GM18502 (cell line): ENCODE measurements at regions not wholly inside any gene's neighbourhood (a gene's known extent, or its start where the extent isn't known, plus 50 kb on each side); places are given as distances from the start of the nearest gene placed in this dataset.
"Not testable (repeated sequence)": the region's sequence is repeated elsewhere in the genome, so short reads cannot be mapped to it uniquely, and the experiment has no call there.

Experiments used
- ATAC-seq: cut with Tn5 transposase; IDR thresholded peaks from one replicate; pipeline ENCODE4 v1.9.1; 2021; ENCODE audit warnings: mild to moderate bottlenecking; ENCODE audit not compliant: unreplicated experiment, poor library complexity

DNA sequence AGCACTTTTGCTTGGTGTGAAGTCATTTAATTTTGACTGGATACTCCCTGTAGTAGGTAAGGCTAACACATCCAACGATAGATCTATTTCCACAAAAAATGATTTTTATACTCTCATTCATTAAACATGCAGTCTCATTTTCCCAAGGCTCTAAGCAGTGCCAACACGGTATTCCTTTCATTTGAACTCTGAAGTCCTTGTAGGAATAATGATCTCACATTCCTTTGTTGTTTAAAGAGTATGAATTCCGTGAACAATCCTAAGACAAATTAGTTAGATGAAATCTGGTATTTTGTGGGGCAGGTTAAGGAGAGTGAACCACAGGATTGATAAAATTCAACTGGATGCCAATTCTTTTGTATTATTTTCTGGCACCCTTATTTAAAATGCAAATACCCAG is 66.6 kb downstream of the LACC1 start:
- ATAC-seq, result no peak

DNA sequence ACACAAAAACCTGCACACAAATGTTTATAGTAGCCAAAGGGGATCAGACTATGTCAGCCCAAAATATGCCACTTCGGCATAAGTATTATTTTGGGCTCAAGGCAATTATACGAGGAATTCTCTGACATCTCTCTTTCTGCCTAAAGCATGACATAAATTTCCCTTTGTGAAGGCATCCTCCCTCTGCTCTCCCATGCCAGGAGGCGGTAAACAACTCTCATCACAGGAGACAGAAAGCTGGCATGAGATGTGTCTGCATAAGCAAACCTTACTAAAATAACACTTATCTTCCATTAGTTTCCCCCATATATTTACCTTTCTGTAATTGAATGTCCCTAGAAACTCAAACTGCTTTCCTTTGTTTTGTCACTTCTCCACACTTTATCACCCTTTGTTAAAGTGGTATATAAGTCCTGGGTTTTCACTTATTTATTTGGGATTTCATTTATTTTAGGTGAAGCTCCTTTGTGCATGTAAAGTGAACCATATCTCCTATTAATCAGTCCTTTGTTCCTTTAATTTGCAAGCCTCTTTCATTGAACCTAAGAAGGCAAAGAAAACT is 68.3 kb downstream of the LACC1 start:
- ATAC-seq, result no peak

DNA sequence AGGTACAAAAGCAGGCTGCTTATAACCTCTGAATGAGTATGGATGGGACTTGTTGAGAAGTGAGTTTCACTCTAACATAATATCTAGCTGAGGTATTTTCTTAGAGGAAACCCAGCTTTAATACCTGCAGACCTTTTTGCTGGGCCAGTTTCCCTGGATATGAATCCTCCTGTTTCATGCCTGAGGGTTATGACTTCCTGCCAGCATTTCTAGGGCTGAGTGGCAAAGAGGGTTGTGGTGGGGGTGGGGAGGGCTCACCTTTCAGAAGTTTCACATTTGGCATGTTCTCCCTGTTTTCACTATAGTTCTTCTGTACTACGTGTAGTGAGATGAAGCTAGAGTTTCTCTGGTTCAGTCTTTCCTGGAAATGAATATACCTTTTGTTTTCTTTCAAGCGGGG is 73.7 kb downstream of the LACC1 start:
- ATAC-seq, result no peak

DNA sequence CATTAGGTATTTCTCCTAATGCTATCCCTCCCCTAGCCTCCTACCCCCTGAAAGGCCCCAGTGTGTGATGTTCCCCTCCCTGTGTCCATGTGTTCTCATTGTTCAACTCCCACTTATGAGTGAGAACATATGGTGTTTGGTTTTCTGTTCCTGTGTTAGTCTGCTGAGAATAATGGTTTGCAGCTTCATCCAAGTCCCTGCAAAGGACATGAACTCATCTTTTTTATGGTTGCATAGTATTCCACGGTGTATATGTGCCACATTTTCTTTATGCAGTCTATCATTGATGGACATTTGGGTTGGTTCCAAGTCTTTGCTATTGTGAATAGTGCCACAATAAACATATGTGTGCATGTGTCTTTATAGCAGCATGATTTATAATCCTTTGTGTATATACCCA is 77.3 kb downstream of the LACC1 start:
- not testable (repeated sequence) for ATAC-seq

DNA sequence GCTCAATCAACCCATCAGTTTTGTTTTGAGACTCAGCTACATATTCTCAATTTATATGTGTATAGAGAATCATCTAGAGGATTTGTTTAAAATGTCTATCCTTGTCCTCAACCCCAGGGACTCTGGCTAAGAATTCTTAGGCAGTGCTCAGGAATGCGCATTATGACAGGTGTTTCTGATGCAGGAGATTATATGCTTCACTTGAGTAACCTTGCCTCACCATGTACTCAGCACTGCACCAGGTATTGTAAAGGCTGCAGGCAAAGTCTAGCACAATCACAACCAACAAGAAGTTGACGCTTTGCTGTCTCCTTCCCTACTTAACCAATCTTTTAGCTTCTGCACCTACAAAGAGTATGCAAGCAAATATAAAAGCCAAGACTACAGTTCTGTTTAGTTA is 79.6 kb downstream of the LACC1 start:
- no peak for ATAC-seq

DNA sequence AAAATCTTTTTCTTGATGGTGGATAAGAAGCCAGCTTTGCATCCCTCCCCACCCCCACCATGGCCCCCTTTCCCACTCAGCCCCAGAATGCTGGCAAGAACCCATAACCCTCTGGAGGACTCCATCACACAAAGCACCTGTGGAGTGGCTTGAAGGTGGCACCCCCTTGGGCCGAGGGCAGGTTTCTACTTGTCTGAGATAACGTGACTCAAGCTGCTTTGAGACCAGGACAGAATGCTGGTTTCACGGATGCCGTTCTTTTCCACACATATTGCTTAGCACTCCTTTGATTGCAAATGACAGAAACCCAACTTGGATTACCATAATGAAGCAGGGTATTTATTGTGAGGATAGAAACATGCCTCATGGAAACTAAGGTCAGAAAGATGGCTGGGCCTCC is 82.2 kb downstream of the LACC1 start:
- ATAC-seq, result no peak

DNA sequence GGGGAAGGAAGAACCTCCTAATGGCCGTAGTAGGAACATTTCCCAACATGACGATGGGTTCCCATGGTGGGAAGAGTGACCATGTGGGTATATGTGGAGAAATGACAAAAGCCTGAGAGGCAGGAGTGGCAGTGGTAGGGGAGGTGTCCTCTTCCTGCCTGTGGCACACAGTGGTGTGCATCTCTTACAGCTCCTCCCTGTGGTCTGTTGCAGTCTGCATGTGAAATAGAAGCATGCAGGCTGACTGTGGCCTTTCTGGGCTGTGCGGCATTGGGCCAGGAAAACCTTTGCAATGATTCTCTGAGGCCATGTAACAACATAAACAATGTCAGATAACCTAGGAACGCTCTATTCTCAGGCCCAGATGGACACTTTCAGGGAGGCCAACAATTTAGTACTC is 84.0 kb downstream of the LACC1 start:
- ATAC-seq, result no peak

DNA sequence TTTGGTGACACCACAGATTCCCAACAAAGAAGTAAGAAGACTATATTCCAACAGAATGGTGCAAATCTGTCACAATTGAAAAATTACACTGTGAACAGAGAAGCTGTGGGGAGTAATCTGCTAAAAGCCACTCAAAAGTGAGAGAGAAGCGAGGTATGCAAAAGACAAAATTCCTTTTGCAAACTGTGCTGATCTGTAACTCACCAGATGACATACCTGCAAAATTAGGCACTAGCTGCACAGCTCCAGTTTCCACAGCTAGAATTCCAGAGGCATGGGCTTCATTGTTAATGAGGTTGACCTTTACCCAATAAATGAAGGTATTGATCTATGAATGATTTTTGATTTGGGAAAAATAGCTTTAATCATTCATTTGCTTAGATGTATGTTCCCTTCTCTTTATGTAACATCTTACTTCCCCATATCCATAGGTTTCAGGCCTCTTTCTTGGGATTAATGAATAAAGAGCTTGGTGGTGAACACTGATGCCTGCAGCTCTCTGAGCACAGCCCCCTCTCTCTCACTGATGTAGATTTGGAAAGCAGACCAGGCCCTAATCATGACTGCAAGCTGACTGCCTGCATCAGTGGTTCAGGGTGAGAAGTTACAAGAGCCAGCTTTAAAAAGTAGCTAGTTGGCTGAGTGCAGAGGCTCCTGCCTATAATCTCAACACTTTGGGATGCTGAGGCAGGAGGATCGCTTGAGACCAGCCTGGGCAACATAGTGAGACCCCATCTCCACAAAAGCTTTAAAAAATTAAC is 85.2 kb downstream of the LACC1 start:
- ATAC-seq, result no peak

DNA sequence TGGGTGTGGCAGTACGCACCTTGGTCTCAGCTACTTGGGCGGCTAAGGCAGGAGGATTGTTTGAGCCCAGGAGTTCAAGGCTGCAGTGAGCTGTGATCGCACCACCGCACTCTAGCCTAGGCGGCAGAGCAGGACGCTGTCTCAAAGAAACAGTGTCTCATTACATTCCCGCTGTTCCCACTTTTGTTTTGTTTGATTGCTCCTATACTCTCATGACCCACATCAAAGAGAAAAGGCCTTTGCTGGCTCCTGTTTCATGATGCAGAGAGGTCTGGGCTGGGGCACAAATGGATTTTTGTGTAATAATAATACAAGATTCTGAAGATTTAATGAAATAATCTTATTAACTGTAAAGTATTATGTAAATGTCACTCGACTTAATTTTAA is 85.7 kb downstream of the LACC1 start:
- no peak for ATAC-seq

DNA sequence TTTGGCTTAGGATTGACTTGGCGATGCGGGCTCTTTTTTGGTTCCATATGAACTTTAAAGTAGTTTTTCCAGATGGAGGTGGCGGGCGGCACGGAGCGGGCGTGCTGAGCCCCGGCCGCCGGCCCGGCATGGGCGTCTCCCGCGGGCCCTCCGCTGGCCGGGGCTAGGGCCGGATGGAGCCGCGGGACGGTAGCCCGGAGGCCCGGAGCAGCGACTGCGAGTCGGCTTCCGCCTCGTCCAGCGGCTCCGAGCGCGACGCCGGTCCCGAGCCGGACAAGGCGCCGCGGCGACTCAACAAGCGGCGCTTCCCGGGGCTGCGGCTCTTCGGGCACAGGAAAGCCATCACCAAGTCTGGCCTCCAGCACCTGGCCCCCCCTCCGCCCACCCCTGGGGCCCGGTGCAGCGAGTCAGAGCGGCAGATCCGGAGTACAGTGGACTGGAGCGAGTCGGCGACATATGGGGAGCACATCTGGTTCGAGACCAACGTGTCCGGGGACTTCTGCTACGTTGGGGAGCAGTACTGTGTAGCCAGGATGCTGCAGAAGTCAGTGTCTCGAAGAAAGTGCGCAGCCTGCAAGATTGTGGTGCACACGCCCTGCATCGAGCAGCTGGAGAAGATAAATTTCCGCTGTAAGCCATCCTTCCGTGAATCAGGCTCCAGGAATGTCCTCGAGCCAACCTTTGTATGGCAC is 88.7 kb downstream of the LACC1 start:
- not testable (repeated sequence) for ATAC-seq

DNA sequence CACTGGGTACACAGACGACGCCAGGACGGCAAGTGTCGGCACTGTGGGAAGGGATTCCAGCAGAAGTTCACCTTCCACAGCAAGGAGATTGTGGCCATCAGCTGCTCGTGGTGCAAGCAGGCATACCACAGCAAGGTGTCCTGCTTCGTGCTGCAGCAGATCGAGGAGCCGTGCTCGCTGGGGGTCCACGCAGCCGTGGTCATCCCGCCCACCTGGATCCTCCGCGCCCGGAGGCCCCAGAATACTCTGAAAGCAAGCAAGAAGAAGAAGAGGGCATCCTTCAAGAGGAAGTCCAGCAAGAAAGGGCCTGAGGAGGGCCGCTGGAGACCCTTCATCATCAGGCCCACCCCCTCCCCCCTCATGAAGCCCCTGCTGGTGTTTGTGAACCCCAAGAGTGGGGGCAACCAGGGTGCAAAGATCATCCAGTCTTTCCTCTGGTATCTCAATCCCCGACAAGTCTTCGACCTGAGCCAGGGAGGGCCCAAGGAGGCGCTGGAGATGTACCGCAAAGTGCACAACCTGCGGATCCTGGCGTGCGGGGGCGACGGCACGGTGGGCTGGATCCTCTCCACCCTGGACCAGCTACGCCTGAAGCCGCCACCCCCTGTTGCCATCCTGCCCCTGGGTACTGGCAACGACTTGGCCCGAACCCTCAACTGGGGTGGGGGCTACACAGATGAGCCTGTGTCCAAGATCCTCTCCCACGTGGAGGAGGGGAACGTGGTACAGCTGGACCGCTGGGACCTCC is 89.4 kb downstream of the LACC1 start:
- not testable (repeated sequence) for ATAC-seq

DNA sequence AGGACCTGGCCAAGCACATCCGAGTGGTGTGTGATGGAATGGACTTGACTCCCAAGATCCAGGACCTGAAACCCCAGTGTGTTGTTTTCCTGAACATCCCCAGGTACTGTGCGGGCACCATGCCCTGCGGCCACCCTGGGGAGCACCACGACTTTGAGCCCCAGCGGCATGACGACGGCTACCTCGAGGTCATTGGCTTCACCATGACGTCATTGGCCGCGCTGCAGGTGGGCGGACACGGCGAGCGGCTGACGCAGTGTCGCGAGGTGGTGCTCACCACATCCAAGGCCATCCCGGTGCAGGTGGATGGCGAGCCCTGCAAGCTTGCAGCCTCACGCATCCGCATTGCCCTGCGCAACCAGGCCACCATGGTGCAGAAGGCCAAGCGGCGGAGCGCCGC is 90.2 kb downstream of the LACC1 start:
- not testable (repeated sequence) for ATAC-seq

DNA sequence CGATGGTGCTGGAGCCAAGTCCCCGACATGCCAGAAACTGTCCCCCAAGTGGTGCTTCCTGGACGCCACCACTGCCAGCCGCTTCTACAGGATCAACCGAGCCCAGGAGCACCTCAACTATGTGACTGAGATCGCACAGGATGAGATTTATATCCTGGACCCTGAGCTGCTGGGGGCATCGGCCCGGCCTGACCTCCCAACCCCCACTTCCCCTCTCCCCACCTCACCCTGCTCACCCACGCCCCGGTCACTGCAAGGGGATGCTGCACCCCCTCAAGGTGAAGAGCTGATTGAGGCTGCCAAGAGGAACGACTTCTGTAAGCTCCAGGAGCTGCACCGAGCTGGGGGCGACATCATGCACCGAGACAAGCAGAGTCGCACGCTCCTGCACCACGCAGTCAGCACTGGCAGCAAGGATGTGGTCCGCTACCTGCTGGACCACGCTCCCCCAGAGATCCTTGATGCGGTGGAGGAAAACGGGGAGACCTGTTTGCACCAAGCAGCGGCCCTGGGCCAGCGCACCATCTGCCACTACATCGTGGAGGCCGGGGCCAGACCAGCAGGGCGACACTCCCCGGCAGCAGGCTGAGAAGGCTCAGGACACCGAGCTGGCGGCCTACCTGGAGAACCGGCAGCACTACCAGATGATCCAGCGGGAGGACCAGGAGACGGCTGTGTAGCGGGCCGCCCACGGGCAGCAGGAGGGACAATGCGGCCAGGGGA is 91.0 kb downstream of the LACC1 start:
- ATAC-seq, result not testable (repeated sequence)

DNA sequence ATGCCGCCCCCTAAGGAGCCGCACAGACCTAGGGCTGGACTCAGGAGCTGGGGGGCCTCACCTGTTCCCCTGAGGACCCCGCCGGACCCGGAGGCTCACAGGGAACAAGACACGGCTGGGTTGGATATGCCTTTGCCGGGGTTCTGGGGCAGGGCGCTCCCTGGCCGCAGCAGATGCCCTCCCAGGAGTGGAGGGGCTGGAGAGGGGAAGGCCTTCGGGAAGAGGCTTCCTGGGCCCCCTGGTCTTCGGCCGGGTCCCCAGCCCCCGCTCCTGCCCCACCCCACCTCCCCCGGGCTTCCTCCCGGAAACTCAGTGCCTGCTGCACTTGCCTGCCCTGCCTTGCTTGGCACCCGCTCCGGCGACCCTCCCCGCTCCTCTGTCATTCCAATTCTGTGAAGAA is 91.6 kb downstream of the LACC1 start:
- not testable (repeated sequence) for ATAC-seq

DNA sequence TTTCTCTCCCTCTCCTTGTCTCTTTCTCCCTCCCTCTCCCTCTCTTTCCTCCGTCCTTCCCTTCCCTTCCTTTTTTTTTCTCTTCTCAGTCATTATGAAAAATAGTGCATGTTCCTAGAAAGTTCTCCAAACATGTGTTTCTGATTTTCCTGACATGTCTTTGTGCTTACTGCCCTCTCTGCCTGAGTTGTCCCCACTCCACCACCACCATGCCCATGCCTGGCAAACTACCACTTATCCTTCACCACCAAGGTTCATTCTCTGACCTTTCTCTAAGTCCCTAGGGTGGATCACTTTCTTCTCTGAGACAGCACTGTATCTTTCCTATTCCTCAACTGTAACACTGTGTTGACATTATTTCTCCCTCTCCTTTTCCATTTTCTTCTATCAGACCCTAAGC is 98.2 kb downstream of the LACC1 start:
- ATAC-seq, result no peak

DNA sequence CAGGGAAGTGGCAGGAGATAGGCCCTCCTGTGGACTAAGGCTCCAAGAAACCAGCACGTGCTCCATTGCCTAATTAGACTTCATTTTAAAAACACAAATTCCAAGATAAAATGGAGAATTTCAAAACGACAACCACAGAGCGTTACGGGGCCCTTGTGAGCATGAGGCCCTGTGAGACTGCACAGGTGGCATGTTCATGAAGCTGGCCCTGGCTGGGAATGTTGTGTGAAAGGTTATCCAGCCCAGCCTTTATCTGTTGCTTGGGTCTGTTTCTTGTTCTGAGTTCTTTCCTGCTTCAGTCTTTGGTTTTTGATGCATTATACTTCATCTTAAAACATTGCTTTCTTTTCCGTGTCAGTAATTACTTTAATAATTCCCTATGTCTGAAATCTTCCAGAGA is 99.0 kb downstream of the LACC1 start:
- no peak for ATAC-seq

DNA sequence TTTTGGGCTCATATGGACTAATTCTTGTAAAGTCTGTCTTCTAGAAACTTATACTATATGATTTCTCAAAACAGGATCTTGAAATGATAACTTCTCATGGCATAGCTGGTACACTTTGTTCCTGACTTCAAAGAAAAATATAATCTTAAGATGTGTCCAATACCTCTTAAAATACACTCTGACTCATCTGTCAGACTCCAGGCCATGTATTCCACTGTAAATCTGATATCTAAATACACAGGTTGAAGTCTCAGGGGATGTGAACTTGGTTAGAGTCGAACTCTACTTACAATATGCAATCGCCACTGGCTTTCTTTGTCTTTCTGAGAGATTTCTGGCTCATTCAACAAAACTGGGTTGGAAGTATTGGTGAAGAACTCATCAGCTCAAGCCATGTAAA is 99.8 kb downstream of the LACC1 start:
- no peak for ATAC-seq

DNA sequence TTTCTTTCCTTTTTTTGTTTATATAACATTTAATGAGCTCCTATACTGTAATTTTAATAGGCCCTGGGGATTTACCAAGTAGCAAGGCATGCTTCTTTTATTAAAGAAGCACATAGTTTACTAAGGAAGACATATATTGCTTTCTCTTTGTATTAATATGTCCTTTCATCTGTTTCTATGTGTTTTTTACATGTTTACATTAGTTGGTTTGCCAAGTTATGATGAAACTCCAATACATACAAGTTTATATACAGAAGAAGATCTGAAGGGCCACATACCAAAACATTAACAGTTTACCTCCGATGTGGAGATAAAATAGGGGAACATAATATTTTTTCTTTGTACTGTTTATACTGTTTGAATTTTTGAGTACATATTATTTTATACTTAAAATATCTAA is 100.9 kb downstream of the LACC1 start:
- no peak for ATAC-seq

DNA sequence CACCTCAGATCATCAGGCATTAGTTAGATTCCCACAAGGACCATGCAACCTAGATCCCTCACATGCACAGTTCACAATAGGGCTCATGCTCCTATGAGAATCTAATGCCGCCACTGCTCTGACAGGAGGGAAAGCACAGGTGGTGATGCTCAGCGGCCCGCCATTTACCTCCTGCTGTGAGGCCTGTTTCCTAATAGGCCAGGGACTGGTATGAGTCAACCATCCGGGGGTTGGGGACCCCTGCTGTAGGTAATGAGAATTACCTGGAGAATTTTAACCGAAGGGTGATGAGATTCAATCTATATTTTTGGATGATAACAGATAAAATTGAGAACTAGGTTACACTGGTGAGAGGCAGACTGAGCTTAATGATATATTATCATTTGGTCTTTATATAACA is 101.4 kb downstream of the LACC1 start:
- ATAC-seq, result no peak

DNA sequence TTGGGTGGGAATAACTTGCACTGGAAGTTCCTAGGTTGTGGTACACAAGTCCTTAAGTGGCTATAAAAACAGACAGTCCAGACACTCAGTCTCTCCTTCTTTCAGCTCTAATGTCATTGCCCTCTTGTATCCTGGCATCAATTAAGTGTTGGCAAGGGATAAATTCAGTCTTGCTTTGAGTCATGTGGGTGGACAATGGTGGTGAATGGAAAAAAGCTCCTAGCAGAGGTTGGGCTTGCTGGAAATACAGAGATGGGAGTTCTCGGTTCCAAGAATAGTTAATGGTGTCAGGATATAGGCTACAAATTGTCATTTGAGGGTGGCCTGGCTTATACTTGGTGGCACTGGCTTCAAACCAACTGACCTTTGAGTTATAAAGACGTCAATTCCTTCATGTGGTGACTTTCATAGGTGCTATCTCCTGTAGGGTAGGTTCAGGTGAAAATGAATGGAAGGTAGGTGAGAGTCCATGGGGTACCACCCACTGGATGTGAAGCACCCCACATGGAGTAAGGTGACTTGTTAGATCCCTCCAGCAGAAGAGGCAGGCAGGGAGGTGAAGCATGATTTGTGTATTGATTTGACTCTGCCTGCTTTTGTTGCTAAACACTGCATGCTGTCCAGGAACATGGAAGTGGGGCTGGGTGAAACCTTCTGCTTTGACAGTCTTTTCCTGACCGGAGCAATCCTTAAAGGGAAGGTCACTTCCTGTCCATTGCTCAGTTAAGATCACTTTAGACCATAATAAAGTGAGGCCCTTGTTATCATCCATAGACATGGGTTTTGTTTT is 102.0 kb downstream of the LACC1 start:
- no peak for ATAC-seq
